Amniotic stem cell (primary cell): ENCODE measurements at regions not wholly inside any gene's neighbourhood (a gene's known extent, or its start where the extent isn't known, plus 50 kb on each side); places are given as distances from the start of the nearest gene placed in this dataset.

ENCODE experiments used
- DNase-seq: peaks from one replicate; lab custom pipeline; 2025; lab: John Stamatoyannopoulos, UW

GRCh38 chr13:73966331-73966730, 167.9 kb downstream of the KLF12 start:
- DNase-seq = no peak

- no peak for DNase-seq
Measured at GRCh38 chr13:73962284-73962683, 171.9 kb downstream of the KLF12 start.

DNA sequence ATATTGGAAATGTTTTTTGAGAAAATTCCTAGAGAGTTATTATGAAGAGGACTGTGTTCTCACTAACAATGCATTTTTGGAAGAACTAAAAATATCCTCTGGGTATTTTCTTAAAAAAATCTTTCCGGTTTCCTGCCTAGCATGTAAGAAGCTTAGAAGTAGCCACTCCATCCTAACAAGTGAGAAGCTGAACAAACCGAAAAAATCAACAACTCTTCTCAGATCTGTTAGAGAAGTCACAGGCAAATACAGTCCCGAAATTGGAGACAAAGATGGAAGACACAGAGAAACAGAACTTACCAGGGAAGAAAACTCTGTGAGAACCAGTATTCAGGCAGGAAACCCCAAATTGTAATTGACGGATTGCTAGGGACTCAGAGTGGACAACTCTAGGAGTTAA, 173.0 kb downstream of the KLF12 start:
- no peak for DNase-seq

DNA sequence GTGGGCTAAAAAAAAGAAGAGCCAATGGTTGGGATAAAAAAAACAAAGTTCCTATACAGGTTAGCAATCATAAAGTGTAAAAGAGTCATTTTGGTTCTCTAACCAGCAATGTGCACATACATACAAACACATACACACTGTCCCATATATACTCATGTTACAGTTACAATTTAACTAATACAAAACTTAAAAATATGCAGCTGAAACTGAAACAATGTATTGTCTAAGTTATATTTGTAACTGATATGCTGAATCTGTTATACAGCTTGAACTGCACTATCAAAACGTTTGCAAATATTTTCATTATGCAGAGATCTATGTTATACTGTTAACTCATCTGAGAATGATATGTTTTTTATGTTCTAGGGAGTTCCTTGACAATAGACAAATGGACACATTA, 173.7 kb downstream of the KLF12 start:
- DNase-seq = no peak

GRCh38 chr13:73958657-73959397, 175.4 kb downstream of the KLF12 start:
- no peak for DNase-seq

DNA sequence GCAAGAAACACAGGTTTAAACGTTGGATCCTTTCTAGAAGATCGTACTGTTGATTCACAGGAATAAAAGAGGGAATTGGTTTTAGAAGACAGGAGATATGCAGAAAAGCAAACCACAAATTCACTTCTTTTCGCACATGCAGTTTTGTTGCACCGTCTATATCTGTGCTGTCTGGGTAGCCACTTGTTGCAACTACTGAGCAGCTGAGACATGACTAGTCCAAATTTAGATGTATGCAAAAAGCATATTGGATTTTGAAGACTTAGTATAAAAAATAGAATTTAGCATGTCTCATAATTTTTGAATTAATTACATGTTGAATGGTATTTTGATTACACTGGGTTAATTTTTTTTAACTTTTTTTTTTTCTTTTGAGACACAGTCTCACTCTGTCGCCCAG, 176.3 kb downstream of the KLF12 start:
- no peak for DNase-seq

DNA sequence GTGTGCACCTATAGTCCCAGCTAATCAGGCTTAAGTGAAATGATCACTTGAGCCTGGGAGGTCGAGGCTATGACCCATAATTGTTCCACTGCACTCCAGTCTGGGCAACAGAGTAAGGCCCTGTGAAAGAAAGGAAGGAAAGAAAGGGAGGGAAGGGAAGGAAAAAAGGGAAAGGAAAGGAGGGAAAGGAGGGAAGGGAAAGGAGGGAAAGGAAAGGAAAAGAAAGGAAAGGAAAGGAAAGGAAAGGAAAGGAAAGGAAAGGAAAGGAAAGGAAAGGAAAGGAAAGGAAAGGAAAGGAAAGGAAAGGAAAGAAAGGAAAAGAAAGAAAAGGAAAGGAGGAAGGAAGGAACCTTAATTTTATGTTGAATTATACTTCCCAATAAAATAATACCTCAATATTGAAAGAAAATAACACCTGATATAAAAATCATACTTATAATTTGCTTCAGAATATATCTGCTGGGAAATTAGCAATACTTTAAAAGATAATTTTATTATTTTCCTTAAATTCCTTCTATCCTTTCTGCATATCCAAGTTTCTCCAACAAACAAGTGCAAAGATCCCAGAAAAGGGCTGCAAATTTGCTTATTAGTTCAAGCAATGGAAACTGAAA, 177.3 kb downstream of the KLF12 start:
- DNase-seq = no peak

DNA sequence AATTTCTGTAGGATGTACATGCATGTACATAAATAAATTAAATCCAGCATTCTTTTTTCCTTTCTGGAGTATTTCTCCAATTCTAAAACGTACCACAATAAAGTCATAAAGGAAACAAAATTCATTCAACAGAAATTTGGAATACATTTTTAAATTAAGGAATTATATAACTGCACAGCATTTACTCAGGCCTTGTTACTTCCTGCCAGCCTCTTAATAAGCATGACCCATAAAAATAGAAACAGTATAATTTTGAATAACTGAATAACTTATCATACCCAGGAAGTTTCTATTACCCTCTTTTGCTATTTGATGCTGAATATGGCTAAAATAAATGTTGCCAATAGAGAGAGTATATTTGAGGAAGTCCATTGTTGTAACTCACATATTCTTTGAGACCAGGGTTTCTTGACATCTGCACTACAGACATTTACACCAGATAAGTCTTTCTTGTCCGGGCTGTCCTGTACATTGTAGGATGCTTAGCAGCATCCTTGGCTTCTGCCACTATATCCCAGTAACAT, 178.2 kb downstream of the KLF12 start:
- no peak for DNase-seq

GRCh38 chr13:73954808-73955207, 179.4 kb downstream of the KLF12 start:
- no peak for DNase-seq

GRCh38 chr13:73952648-73953047, 181.6 kb downstream of the KLF12 start:
- DNase-seq = no peak

- DNase-seq = no peak
Measured at GRCh38 chr13:73948848-73949529, 185.2 kb downstream of the KLF12 start.

- no peak for DNase-seq
Measured at GRCh38 chr13:73945871-73946270, 188.3 kb downstream of the KLF12 start.

DNA sequence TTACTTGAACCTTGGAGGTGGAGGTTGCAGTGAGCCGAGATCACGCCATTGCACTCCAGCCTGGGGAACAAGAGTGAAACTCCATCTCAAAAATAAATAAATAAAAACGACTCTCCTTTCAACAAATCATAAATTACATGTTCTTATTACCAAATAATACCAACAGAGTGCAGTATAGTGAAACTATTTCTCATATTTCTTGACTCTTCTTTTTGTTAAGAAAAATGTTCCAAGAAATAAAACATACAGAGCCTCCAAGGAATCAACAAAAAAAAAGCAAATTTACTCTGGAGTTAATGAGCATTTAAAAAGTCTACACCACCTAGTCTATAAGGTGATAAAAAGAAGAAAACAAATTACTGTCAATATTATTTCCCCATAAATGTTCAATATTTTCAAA, 188.8 kb downstream of the KLF12 start:
- DNase-seq = no peak

GRCh38 chr13:73943965-73944233, 190.3 kb downstream of the KLF12 start:
- DNase-seq = no peak

DNA sequence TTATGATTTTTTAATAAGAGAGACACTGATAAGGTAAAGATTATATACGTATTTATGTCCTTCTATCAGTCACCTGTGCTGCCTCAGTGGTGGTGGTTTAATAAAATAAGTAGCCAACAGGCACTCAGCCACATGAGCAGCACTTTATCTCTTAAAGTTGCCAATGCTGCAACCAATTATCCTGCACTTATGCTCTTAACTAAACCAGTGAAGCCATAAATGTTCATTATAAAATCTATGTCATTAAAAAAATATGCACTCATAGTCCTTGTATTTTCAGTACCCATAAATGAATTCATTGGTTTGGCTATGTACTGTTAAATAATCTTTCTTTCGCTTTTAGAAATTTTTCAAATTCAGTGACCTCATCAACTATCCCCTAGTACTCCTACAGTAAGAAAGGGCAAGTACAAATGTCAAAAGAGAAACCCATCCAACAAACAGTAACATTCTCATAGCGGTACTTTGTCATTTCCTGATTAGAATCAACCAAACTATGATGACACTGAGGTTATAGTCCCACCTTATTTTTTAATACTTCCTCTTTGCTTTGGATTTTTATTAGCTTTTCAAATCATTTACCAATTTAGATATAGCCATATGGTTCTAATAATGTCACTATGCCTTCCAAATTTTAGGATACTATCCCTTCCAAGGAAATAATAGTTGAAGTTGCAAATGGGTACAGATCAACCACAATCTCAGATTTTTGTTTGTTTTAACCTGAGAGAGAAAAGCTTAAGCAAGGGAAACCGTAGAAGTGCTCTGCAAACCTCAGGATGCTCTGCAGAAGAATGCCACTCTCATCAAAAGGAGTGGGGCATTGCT, 190.9 kb downstream of the KLF12 start:
- no peak for DNase-seq

DNA sequence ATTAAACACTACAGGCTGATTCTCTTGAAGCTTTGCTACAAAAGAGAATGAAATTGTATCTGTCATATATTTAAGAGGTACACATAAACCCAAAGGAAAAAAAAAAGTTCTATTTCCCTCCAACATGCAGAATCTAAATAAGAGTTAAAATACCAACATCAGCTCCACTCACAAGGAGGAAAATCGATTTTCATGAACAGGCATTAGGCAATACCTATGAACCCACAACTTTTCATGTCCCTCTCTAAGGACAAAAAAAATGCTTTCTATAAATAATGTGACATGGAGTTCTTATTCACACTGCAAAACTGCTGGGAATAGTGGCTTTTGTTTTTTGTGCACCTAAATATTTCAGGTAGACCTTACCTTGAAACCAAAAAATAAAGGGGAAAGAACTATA, 192.5 kb downstream of the KLF12 start:
- no peak for DNase-seq

DNA sequence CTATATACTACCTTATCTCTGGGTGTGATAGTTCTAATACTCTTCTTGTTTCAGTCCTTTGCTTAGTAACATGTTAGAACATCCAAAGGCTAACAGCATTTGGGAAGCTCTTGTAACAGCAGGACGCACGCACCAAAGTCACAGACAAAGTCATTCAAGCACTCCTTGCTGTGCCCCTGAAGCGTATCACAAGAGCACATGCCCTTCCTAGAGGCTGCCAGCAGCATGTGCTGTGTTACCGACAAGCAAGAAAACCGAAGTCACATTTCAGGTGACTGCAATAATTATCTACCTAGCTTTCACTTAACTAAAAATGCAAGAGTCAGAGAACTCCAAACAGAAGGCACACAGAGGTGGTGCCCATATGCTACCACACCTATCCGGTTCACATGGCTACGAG, 194.1 kb downstream of the KLF12 start:
- no peak for DNase-seq

DNA sequence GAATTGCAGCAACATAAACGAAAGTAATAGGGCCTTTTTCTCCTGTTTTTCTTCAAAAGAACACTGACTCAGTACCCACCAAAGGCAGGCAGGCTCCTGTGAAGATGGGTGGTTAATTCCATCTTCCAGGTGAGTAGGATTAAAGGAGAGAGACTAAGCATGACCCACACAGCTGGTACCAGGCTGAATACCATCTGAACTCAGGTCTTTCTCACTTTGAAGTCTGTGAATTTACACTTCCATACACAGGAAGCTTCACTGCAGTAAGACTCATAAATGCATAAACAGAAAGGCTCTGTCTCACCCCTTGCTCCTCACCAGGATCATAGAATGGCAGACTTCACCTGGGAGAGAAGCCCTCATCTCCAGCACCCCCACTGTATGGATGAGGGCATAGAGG, 194.6 kb downstream of the KLF12 start:
- no peak for DNase-seq

GRCh38 chr13:73939071-73939380, 195.2 kb downstream of the KLF12 start:
- no peak for DNase-seq

- DNase-seq = peak; percentile 67
Measured at GRCh38 chr13:73938372-73939070, 195.7 kb downstream of the KLF12 start.

GRCh38 chr13:73937441-73937840, 196.8 kb downstream of the KLF12 start:
- no peak for DNase-seq

- DNase-seq = no peak
Measured at GRCh38 chr13:73935991-73936390, 198.2 kb downstream of the KLF12 start.
